ENCODE measurements at regions not wholly inside any gene's neighbourhood (a gene's known extent, or its start where the extent isn't known, plus 50 kb on each side); places are given as distances from the start of the nearest gene placed in this dataset.

- H3K4me1 ChIP-seq (replicated peaks; ENCODE audit: insufficient read depth): no peaks in the 10 kb centered on the region
- no peaks in the 10 kb centered on the region for H3K36me3 ChIP-seq (ENCODE audit: low read depth)
- H3K4me3 ChIP-seq: no peak overlapping the region
- DNase-seq: no peak
- BruUV-seq (replicated peaks): no TSS peak
- H3K79me2 ChIP-seq (ENCODE audit: low read depth): no peaks in the 10 kb centered on the region
- no peaks in the 10 kb centered on the region for H3K27me3 ChIP-seq (ENCODE audit: insufficient read depth, low read depth)
- intact Hi-C loops (cut with micrococcal nuclease; ENCODE audit: unreplicated experiment): no loop called here
- peaks cover 6% of the 10 kb centered on the region for H3K9me3 ChIP-seq (ENCODE audit: insufficient read depth, low read depth)
- H3F3A ChIP-seq (ENCODE audit: insufficient read depth, low read depth): no peaks in the 10 kb centered on the region
- no peak overlapping the region for H3K27ac ChIP-seq
- no peak overlapping the region for H2AFZ ChIP-seq
- no peaks in the 10 kb centered on the region for H4K20me1 ChIP-seq (ENCODE audit: insufficient read depth)
- TF ChIP-seq EZH2 (IDR thresholded peaks at IDR 0.05; ENCODE audit: low read depth) (no peak), CTCF (conservative IDR thresholded peaks at IDR 0.05) (no peak)
- H3K4me2 ChIP-seq: no peak overlapping the region
- H3K9me2 ChIP-seq (ENCODE audit: insufficient read depth): no peaks in the 10 kb centered on the region
- CTCF ChIA-PET: no interaction called here
- POLR2A ChIA-PET (ENCODE audit: unreplicated experiment): no interaction called here
Measured at GRCh38 chr1:55997536-55997935, 581.8 kb downstream of the PLPP3 start.

GRCh38 chr1:55993646-55994318 lies 585.6 kb downstream of the PLPP3 start:
- no TSS peak for BruUV-seq (replicated peaks)
- Histone ChIP-seq H3K4me3 (no peak overlapping the region), H4K20me1 (ENCODE audit: insufficient read depth) (no peaks in the 10 kb centered on the region), H3K4me1 (replicated peaks; ENCODE audit: insufficient read depth) (no peaks in the 10 kb centered on the region), H3K36me3 (ENCODE audit: low read depth) (no peaks in the 10 kb centered on the region), H3K9me2 (ENCODE audit: insufficient read depth) (peaks cover 6% of the 10 kb centered on the region; the same call in 1 of the 2 replicates), H3K27me3 (ENCODE audit: insufficient read depth, low read depth) (no peaks in the 10 kb centered on the region), H3K9me3 (ENCODE audit: insufficient read depth, low read depth) (peaks cover 6% of the 10 kb centered on the region), H3K79me2 (ENCODE audit: low read depth) (no peaks in the 10 kb centered on the region), H3F3A (ENCODE audit: insufficient read depth, low read depth) (no peaks in the 10 kb centered on the region), H3K4me2 (no peak overlapping the region), H2AFZ (no peak overlapping the region), H3K27ac (no peak overlapping the region)
- CTCF ChIA-PET: no interaction called here
- no peak for DNase-seq
- TF ChIP-seq CTCF (conservative IDR thresholded peaks at IDR 0.05) (no peak), EZH2 (IDR thresholded peaks at IDR 0.05; ENCODE audit: low read depth) (no peak)
- POLR2A ChIA-PET (ENCODE audit: unreplicated experiment): no interaction called here
- intact Hi-C loops (cut with micrococcal nuclease; ENCODE audit: unreplicated experiment): no loop called here

GRCh38 chr1:55990007-55990406 lies 589.4 kb downstream of the PLPP3 start:
- intact Hi-C loops (cut with micrococcal nuclease; ENCODE audit: unreplicated experiment): no loop called here
- Histone ChIP-seq H3K27ac (no peak overlapping the region), H2AFZ (no peak overlapping the region), H3F3A (ENCODE audit: insufficient read depth, low read depth) (no peaks in the 10 kb centered on the region), H3K4me1 (replicated peaks; ENCODE audit: insufficient read depth) (no peaks in the 10 kb centered on the region), H3K4me3 (no peak overlapping the region), H3K79me2 (ENCODE audit: low read depth) (no peaks in the 10 kb centered on the region), H3K27me3 (ENCODE audit: insufficient read depth, low read depth) (no peaks in the 10 kb centered on the region), H3K36me3 (ENCODE audit: low read depth) (no peaks in the 10 kb centered on the region), H3K4me2 (no peak overlapping the region), H3K9me2 (ENCODE audit: insufficient read depth) (peaks cover 6% of the 10 kb centered on the region; the same call in 1 of the 2 replicates), H3K9me3 (ENCODE audit: insufficient read depth, low read depth) (no peaks in the 10 kb centered on the region), H4K20me1 (ENCODE audit: insufficient read depth) (no peaks in the 10 kb centered on the region)
- BruUV-seq (replicated peaks): no TSS peak
- no peak for DNase-seq
- CTCF ChIA-PET: no interaction called here
- POLR2A ChIA-PET (ENCODE audit: unreplicated experiment): interaction anchor here (0.6 to 0.7 kb wide), 2 partner anchors 245 to 452 kb away, joined by 4 to 5 read pairs; no protein-coding TSS in a partner anchor
- TF ChIP-seq CTCF (conservative IDR thresholded peaks at IDR 0.05) (no peak), EZH2 (IDR thresholded peaks at IDR 0.05; ENCODE audit: low read depth) (no peak)
